ENCODE measurements at regions not wholly inside any gene's neighbourhood (a gene's known extent, or its start where the extent isn't known, plus 50 kb on each side); places are given as distances from the start of the nearest gene placed in this dataset.

- no peak for FAIRE-seq
- CTCF ChIA-PET: no interaction called here
- no peak for DNase-seq (ENCODE audit: low read depth in 1 of 2, low spot score in 1 of 2)
- Histone ChIP-seq H3K27ac (no peak overlapping the region), H3K4me2 (no peak overlapping the region), H3K4me1 (no peaks in the 10 kb centered on the region), H3K9me3 (no peaks in the 10 kb centered on the region), H3K4me3 (no peak overlapping the region)
- POLR2A ChIA-PET: no interaction called here
- no peak for TF ChIP-seq NR3C1 (IDR thresholded peaks at IDR 0.05)
- TF ChIP-seq BCL3 (IDR thresholded peaks at IDR 0.05): no peak
- TF ChIP-seq JUNB (IDR thresholded peaks at IDR 0.05): no peak
- no peak for TF ChIP-seq HOXB5 (CRISPR knock-in tag; IDR thresholded peaks at IDR 0.05)
- TF ChIP-seq CHD4 (IDR thresholded peaks at IDR 0.05; ENCODE audit: borderline replicate concordance): no peak
- no peak for TF ChIP-seq RCOR1 (IDR thresholded peaks at IDR 0.05; ENCODE audit: low read depth, low read length)
- no peak for TF ChIP-seq ESRRA (IDR thresholded peaks at IDR 0.05; ENCODE audit: borderline replicate concordance, low read length)
- no peak for TF ChIP-seq ZSCAN20 (CRISPR knock-in tag; IDR thresholded peaks at IDR 0.05)
- no peak for TF ChIP-seq TP53 (CRISPR knock-in tag; IDR thresholded peaks at IDR 0.05)
- no peak for TF ChIP-seq E2F6 (IDR thresholded peaks at IDR 0.05; ENCODE audit: borderline replicate concordance, low read depth)
- WGBS (ENCODE audit: missing lambda C conversion rate): 39% methylated on average over 2 of the region's 2 CpGs
- ATAC-seq: no peak
Observed at GRCh38 chr5:148934895-148935400, 108.5 kb downstream of the ADRB2 start.

DNA sequence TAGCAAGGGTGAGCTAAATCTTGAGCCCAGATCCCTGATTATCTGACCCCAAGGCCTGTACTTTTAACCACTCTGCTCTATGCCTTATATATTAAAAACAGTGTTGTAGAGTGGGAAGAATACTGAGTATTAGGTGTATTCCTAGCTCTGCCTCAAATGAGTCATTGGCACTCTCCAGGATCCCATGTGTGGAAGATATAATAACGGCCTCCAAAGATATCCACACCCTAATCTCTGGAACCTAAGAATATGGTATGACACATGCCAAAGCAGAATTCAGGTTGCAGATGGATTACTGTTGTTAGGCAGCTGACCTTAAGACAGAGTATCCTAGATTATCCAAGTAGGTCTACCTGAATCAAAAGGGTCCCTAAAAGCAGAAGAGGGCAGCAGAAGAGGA, 110.8 kb downstream of the ADRB2 start:
- WGBS (ENCODE audit: missing lambda C conversion rate): 50% methylated on average over 1 of the region's 1 CpG
- DNase-seq (ENCODE audit: low read depth in 1 of 2, low spot score in 1 of 2) (no peak), ATAC-seq (no peak), FAIRE-seq (no peak)
- no peak for TF ChIP-seq MAX (IDR thresholded peaks at IDR 0.05)
- no peak for TF ChIP-seq REST (IDR thresholded peaks at IDR 0.05)
- no peak for TF ChIP-seq USF2 (IDR thresholded peaks at IDR 0.05)
- no peak for TF ChIP-seq EHMT2 (IDR thresholded peaks at IDR 0.05; ENCODE audit: low read depth)
- no peak for TF ChIP-seq FOSB (CRISPR knock-in tag; IDR thresholded peaks at IDR 0.05)
- H3K9me3 ChIP-seq: no peaks in the 10 kb centered on the region; the same call in 2 of the 3 replicates
- ChIA-PET CTCF (interaction anchor here (0.6 to 1.4 kb wide), 2 partner anchors 20 to 62 kb away, joined by 3 to 5 read pairs; no protein-coding TSS in a partner anchor), POLR2A (no interaction called here)
- no peak overlapping the region for H3K27ac ChIP-seq
- no peaks in the 10 kb centered on the region for H3K4me1 ChIP-seq
- H3K4me2 ChIP-seq: no peak overlapping the region
- no peak overlapping the region for H3K4me3 ChIP-seq

GRCh38 chr5:148937830-148938521, 111.6 kb downstream of the ADRB2 start:
- H3K4me2 ChIP-seq: no peak overlapping the region
- POLR2A ChIA-PET: no interaction called here
- ATAC-seq (no peak), FAIRE-seq (no peak), DNase-seq (ENCODE audit: low read depth in 1 of 2, low spot score in 1 of 2) (no peak)
- CTCF ChIA-PET: no interaction called here
- H3K4me1 ChIP-seq: no peaks in the 10 kb centered on the region
- WGBS (ENCODE audit: missing lambda C conversion rate): 66% methylated on average over 4 of the region's 4 CpGs
- H3K27ac ChIP-seq: no peak overlapping the region
- H3K4me3 ChIP-seq: no peak overlapping the region
- H3K9me3 ChIP-seq: no peaks in the 10 kb centered on the region; the same call in 2 of the 3 replicates
- no peak for TF ChIP-seq E2F6 (IDR thresholded peaks at IDR 0.05; ENCODE audit: borderline replicate concordance, low read depth)
- no peak for TF ChIP-seq MAX (IDR thresholded peaks at IDR 0.05)
- TF ChIP-seq ZNF302 (CRISPR knock-in tag; IDR thresholded peaks at IDR 0.05): no peak
- TF ChIP-seq RAD21 (conservative IDR thresholded peaks at IDR 0.05 in 1 of 2, IDR thresholded peaks at IDR 0.05 in 1 of 2): no peak
- TF ChIP-seq POLR2AphosphoS2 (conservative IDR thresholded peaks at IDR 0.05; ENCODE audit: low read length): no peak
- no peak for TF ChIP-seq HOXB5 (CRISPR knock-in tag; IDR thresholded peaks at IDR 0.05)
- TF ChIP-seq CHD4 (IDR thresholded peaks at IDR 0.05; ENCODE audit: borderline replicate concordance): no peak
- TF ChIP-seq CEBPB (IDR thresholded peaks at IDR 0.05): no peak
- no peak for TF ChIP-seq SREBF2 (IDR thresholded peaks at IDR 0.05)
- TF ChIP-seq MAFK (IDR thresholded peaks at IDR 0.05; ENCODE audit: partially characterized antibody): no peak
- no peak for TF ChIP-seq EHMT2 (IDR thresholded peaks at IDR 0.05; ENCODE audit: low read depth)
- TF ChIP-seq ZSCAN20 (CRISPR knock-in tag; IDR thresholded peaks at IDR 0.05): no peak
- TF ChIP-seq CHD2 (IDR thresholded peaks at IDR 0.05; ENCODE audit: low read length, partially characterized antibody): no peak
- no peak for TF ChIP-seq ELK1 (IDR thresholded peaks at IDR 0.05; ENCODE audit: low read depth, low read length)
- TF ChIP-seq RFX5 (IDR thresholded peaks at IDR 0.05): no peak

Data from A549 (cell line).